Lung (tissue), 11 donors: ENCODE measurements at regions not wholly inside any gene's neighbourhood (a gene's known extent, or its start where the extent isn't known, plus 50 kb on each side); places are given as distances from the start of the nearest gene placed in this dataset.

Source experiments
- ATAC-seq: fragments of 200-7000 bp; cut with Tn5 transposase; one replicate; pipeline ENCODE4 v1.9.1; 2020; ENCODE audit warnings: moderate number of reproducible peaks; ENCODE audit not compliant: insufficient read depth, low FRiP score
- DNase-seq, 3 donors: peaks; one replicate each; pipeline ENCODE4 v3.0.0-alpha.2; 2013 to 2017
- H3K27ac ChIP-seq, 2 donors: one replicate each; pipeline ENCODE4 v1.5.1; 2013; ENCODE audit warnings: mild to moderate bottlenecking in 2 of 2, moderate library complexity in 2 of 2, control low read depth in 1 of 2, inconsistent platforms in 1 of 2, low read depth in 1 of 2, low read length in 1 of 2
- H3K27me3 ChIP-seq, 3 donors: one replicate each; pipeline ENCODE4 v1.5.1; 2013; ENCODE audit warnings: low read length in 2 of 3; ENCODE audit not compliant: control insufficient read depth in 3 of 3, insufficient read depth in 3 of 3
- H3K36me3 ChIP-seq, 4 donors: one replicate each; pipeline ENCODE4 v1.5.1; 2013; ENCODE audit warnings: low read length in 4 of 4, mild to moderate bottlenecking in 1 of 4, moderate library complexity in 1 of 4; ENCODE audit not compliant: control insufficient read depth in 4 of 4, insufficient read depth in 4 of 4
- H3K4me1 ChIP-seq, 5 donors: one replicate each; pipeline ENCODE4 v1.5.1; 2013; ENCODE audit warnings: low read length in 5 of 5, mild to moderate bottlenecking in 2 of 5, moderate library complexity in 1 of 5; ENCODE audit not compliant: control insufficient read depth in 5 of 5, insufficient read depth in 5 of 5
- H3K4me3 ChIP-seq: one replicate; pipeline ENCODE4 v1.5.1; 2013; ENCODE audit warnings: mild to moderate bottlenecking, control low read depth, moderate library complexity
- H3K9ac ChIP-seq, 2 donors: one replicate each; pipeline ENCODE4 v1.5.1; 2013; ENCODE audit warnings: low read length in 2 of 2, control low read depth in 1 of 2; ENCODE audit not compliant: insufficient read depth in 1 of 2
- H3K9me3 ChIP-seq, 4 donors: one replicate each; pipeline ENCODE4 v1.5.1; 2013; ENCODE audit warnings: low read length in 3 of 4, mild to moderate bottlenecking in 1 of 4, moderate library complexity in 1 of 4; ENCODE audit not compliant: control insufficient read depth in 4 of 4, insufficient read depth in 3 of 4
- WGBS, 2 donors: extraction: QIAGEN DNeasy Blood & Tissue Kit; methylation state at CpG; one replicate each; pipeline ENCODE4 v1.1.7; 2013; 5-methylcytosine and 5-hydroxymethylcytosine counted together
- TF ChIP-seq, protein P1 (sequence below): IDR thresholded peaks from 2 replicates; pipeline ENCODE4 v1.5.1; 2012; ENCODE audit warnings: mild to moderate bottlenecking; ENCODE audit errors: control extremely low read depth, extremely low read depth
- donor health status: control.
- donor health status: control.
- donor health status: Bipolar disorder and iron deficiency.
- donor health status: healthy.
- donor health status: DM: yes; HTN: yes; CAD: no.

GRCh38 chr13:103350147-103350546, 283.9 kb upstream of the SLC10A2 start:
- peak in 2 of 3 donors; percentile 28 to 29 for DNase-seq
- no peak overlapping the region for H3K4me3 ChIP-seq
- no peak for ATAC-seq
- TF ChIP-seq, protein P1, sequence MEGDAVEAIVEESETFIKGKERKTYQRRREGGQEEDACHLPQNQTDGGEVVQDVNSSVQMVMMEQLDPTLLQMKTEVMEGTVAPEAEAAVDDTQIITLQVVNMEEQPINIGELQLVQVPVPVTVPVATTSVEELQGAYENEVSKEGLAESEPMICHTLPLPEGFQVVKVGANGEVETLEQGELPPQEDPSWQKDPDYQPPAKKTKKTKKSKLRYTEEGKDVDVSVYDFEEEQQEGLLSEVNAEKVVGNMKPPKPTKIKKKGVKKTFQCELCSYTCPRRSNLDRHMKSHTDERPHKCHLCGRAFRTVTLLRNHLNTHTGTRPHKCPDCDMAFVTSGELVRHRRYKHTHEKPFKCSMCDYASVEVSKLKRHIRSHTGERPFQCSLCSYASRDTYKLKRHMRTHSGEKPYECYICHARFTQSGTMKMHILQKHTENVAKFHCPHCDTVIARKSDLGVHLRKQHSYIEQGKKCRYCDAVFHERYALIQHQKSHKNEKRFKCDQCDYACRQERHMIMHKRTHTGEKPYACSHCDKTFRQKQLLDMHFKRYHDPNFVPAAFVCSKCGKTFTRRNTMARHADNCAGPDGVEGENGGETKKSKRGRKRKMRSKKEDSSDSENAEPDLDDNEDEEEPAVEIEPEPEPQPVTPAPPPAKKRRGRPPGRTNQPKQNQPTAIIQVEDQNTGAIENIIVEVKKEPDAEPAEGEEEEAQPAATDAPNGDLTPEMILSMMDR = no peak
- H3K4me1 ChIP-seq = peaks cover 0 to 18% (median 0%) of the 10 kb centered on the region in 5 donors
- no peak overlapping the region for H3K27ac ChIP-seq
- WGBS, 2 donors = 80 to 85% methylated on average over 1 of the region's 1 CpG
- H3K27me3 ChIP-seq = no peaks in the 10 kb centered on the region
- peaks cover 0 to 3% (median 2%) of the 10 kb centered on the region in 4 donors for H3K9me3 ChIP-seq
- H3K36me3 ChIP-seq = no peaks in the 10 kb centered on the region
- H3K9ac ChIP-seq = no peak overlapping the region

DNA sequence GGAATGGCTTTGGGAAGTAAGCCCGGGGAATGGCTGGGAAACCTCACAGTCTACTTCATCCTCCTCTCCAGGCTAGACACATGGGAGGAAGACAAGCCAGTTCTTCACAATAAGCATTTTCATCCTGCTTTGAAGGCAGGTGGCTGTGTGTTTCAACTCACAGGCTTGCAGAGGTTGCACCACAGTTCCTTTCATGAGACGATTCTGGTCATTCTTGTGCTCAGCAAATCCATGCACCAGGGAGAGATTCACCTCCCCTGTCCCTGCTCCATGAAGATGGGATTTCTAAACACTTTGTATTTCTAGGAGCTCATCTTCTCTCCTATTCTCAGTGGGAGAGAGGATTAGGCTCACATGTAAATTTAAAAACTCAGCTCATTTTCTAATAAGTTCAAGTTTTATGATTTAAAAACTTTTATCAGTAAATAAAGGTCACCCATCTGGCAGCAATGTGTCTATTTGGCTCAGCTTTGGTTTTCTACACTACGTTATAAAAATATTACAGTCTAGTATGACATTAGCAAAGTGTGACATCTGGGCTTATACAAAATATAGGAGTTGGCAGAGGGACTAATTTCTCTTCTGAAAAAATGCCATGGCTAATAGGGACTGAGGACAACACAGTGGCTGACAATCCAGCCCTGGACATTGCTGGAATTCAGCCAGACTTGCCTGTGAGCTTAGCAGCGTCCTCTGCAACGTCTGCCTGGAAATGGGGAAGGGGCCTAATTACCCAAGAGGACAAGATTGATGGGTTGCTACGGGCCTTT, 283.2 kb upstream of the SLC10A2 start:
- TF ChIP-seq, protein P1 = no peak
- peaks cover 0 to 18% (median 0%) of the 10 kb centered on the region in 5 donors for H3K4me1 ChIP-seq
- no peak overlapping the region for H3K27ac ChIP-seq
- H3K27me3 ChIP-seq = no peaks in the 10 kb centered on the region
- H3K4me3 ChIP-seq = no peak overlapping the region
- no peak for ATAC-seq
- no peak overlapping the region for H3K9ac ChIP-seq
- WGBS, 2 donors = 34 to 41% methylated on average over 6 of the region's 6 CpGs
- no peaks in the 10 kb centered on the region for H3K36me3 ChIP-seq
- peaks cover 0 to 7% (median 2%) of the 10 kb centered on the region in 4 donors for H3K9me3 ChIP-seq
- peak; percentile 67 to 82 (median 79) for DNase-seq

DNA sequence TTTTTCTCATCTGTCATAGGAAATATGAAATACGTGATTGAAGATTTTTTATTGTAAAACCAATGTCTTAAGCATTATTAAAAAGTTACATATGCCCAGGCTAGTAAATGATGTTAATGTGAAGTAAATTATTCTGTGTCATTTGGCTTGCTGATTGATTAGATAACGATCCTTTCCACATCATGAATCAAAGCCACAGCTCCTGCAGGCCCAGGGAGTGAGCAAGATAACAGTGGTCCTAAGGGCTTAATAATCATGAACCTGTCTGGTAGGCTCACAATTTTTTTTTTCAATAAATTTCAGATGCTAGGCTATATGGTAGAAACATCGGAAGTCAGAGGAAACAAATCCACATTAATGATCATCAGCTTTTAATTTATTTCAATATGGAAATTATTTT, 269.0 kb upstream of the SLC10A2 start:
- H3K9ac ChIP-seq = no peak overlapping the region
- no peak overlapping the region for H3K27ac ChIP-seq
- no peaks in the 10 kb centered on the region for H3K36me3 ChIP-seq
- no peaks in the 10 kb centered on the region for H3K4me1 ChIP-seq
- ATAC-seq = no peak
- no peak for DNase-seq
- 69 to 84% methylated on average over 3 of the region's 3 CpGs for WGBS, 2 donors
- TF ChIP-seq, protein P1 = no peak
- H3K4me3 ChIP-seq = no peak overlapping the region
- no peaks in the 10 kb centered on the region for H3K27me3 ChIP-seq
- H3K9me3 ChIP-seq = no peaks in the 10 kb centered on the region

DNA sequence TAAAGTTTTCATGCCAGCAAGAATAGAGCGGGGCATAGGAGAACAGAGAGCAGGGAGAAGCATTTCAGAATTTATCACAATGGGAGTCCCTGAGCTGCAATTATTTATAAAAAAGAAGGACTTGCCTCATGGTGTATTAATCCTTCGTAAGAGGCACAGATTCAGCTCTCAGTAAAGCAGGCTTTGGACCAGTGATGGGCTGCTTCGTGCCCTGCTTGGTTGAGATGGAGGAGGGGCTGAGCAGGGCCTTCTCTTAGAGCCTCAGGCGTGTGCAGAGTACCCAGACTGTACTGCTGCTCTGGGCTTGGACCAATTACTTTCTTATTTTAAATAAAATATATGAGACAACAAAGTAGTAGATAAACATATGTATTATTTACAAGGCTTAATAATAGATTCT, 265.7 kb upstream of the SLC10A2 start:
- Histone ChIP-seq H3K9ac (no peak overlapping the region), H3K27ac (no peak overlapping the region), H3K36me3 (no peaks in the 10 kb centered on the region), H3K27me3 (no peaks in the 10 kb centered on the region), H3K4me3 (no peak overlapping the region), H3K4me1 (no peaks in the 10 kb centered on the region), H3K9me3 (no peaks in the 10 kb centered on the region)
- no peak for ATAC-seq
- WGBS, 2 donors = 81 to 88% methylated on average over 4 of the region's 4 CpGs
- no peak for DNase-seq
- TF ChIP-seq, protein P1 = no peak
